Stomach (tissue), 4 donors: ENCODE measurements at regions not wholly inside any gene's neighbourhood (a gene's known extent, or its start where the extent isn't known, plus 50 kb on each side); places are given as distances from the start of the nearest gene placed in this dataset.

Experiments used
- CTCF ChIP-seq, 7 experiments: fragments of 450-650 bp in 4 of 7; fragments of 200-600 bp in 3 of 7; sonication (generic) in 3 of 7; IDR thresholded peaks; one replicate each; pipeline ENCODE4 v1.5.1; 2016 to 2019; ENCODE audit warnings: antibody characterized with exemption in 7 of 7, control low read depth in 2 of 7, mild to moderate bottlenecking in 1 of 7
- POLR2A ChIP-seq, 4 donors: fragments of 450-650 bp; IDR thresholded peaks; one replicate each; pipeline ENCODE4 v1.6.1; 2016; ENCODE audit warnings: antibody characterized with exemption in 4 of 4, control low read depth in 2 of 4, mild to moderate bottlenecking in 1 of 4, moderate library complexity in 1 of 4

- TF ChIP-seq CTCF (IDR thresholded peaks at IDR 0.05): no peak
- TF ChIP-seq POLR2A (IDR thresholded peaks at IDR 0.05): no peak
Observed at GRCh38 chr10:94240491-94240890, 122.2 kb downstream of the NOC3L start.
